ENCODE measurements at regions not wholly inside any gene's neighbourhood (a gene's known extent, or its start where the extent isn't known, plus 50 kb on each side); places are given as distances from the start of the nearest gene placed in this dataset.
A peak's percentile ranks its signal among the peaks of the same experiment; 100 is the strongest.

GRCh38 chr10:52541006-52541473 lies 227.0 kb downstream of the DKK1 start:
- TF ChIP-seq CTCF (IDR thresholded peaks at IDR 0.05; ENCODE audit: borderline replicate concordance, extremely low read depth, insufficient read depth), result no peak
- intact Hi-C loops (cut with DNase I), result no loop called here
- Histone ChIP-seq H3K4me3 (ENCODE audit: low read length in 3 of 3) (no peak overlapping the region), H3K4me1 (ENCODE audit: control insufficient read depth in 2 of 3, insufficient read depth in 2 of 3, low read depth in 1 of 3, low read length in 3 of 3) (no peaks in the 10 kb centered on the region), H3K9ac (ENCODE audit: low read length in 3 of 3) (no peak overlapping the region), H3K27me3 (ENCODE audit: control insufficient read depth, insufficient read depth, low read length) (no peaks in the 10 kb centered on the region), H3K9me3 (ENCODE audit: control insufficient read depth in 2 of 3, insufficient read depth in 1 of 3, low read length in 3 of 3) (no peaks in the 10 kb centered on the region), H3K27ac (ENCODE audit: low read depth in 2 of 2, low read length in 2 of 2) (no peak overlapping the region), H3K36me3 (ENCODE audit: control insufficient read depth in 2 of 3, insufficient read depth in 3 of 3, low read length in 3 of 3) (no peaks in the 10 kb centered on the region)
- DNase-seq (no peak), FAIRE-seq (no peak)

- no peak overlapping the region for H3K27ac ChIP-seq (ENCODE audit: low read depth in 2 of 2, low read length in 2 of 2)
- no peak overlapping the region for H3K9ac ChIP-seq (ENCODE audit: low read length in 3 of 3)
- no peaks in the 10 kb centered on the region for H3K27me3 ChIP-seq (ENCODE audit: control insufficient read depth, insufficient read depth, low read length)
- no peaks in the 10 kb centered on the region for H3K36me3 ChIP-seq (ENCODE audit: control insufficient read depth in 2 of 3, insufficient read depth in 3 of 3, low read length in 3 of 3)
- H3K9me3 ChIP-seq (ENCODE audit: control insufficient read depth in 2 of 3, insufficient read depth in 1 of 3, low read length in 3 of 3), result no peaks in the 10 kb centered on the region
- DNase-seq (no peak), FAIRE-seq (no peak)
- no peaks in the 10 kb centered on the region for H3K4me1 ChIP-seq (ENCODE audit: control insufficient read depth in 2 of 3, insufficient read depth in 2 of 3, low read depth in 1 of 3, low read length in 3 of 3)
- intact Hi-C loops (cut with DNase I), result no loop called here
- H3K4me3 ChIP-seq (ENCODE audit: low read length in 3 of 3), result no peak overlapping the region
- TF ChIP-seq CTCF (IDR thresholded peaks at IDR 0.05; ENCODE audit: borderline replicate concordance, extremely low read depth, insufficient read depth), result no peak
These were observed 228.8 kb downstream of the DKK1 start for GRCh38 chr10:52542906-52543305.

GRCh38 chr10:52551046-52551445 lies 221.5 kb downstream of the MBL2 start:
- H3K36me3 ChIP-seq (ENCODE audit: control insufficient read depth in 2 of 3, insufficient read depth in 3 of 3, low read length in 3 of 3), result no peaks in the 10 kb centered on the region
- H3K27ac ChIP-seq (ENCODE audit: low read depth in 2 of 2, low read length in 2 of 2), result no peak overlapping the region
- no peak overlapping the region for H3K9ac ChIP-seq (ENCODE audit: low read length in 3 of 3)
- FAIRE-seq (no peak), DNase-seq (peak in 1 of 5 donors; percentile 51)
- no peak overlapping the region for H3K4me3 ChIP-seq (ENCODE audit: low read length in 3 of 3)
- H3K27me3 ChIP-seq (ENCODE audit: control insufficient read depth, insufficient read depth, low read length), result no peaks in the 10 kb centered on the region
- H3K9me3 ChIP-seq (ENCODE audit: control insufficient read depth in 2 of 3, insufficient read depth in 1 of 3, low read length in 3 of 3), result no peaks in the 10 kb centered on the region
- no peak for TF ChIP-seq CTCF (IDR thresholded peaks at IDR 0.05; ENCODE audit: borderline replicate concordance, extremely low read depth, insufficient read depth)
- H3K4me1 ChIP-seq (ENCODE audit: control insufficient read depth in 2 of 3, insufficient read depth in 2 of 3, low read depth in 1 of 3, low read length in 3 of 3), result no peaks in the 10 kb centered on the region
- intact Hi-C loops (cut with DNase I), result no loop called here

- H3K36me3 ChIP-seq (ENCODE audit: control insufficient read depth in 2 of 3, insufficient read depth in 3 of 3, low read length in 3 of 3), result no peaks in the 10 kb centered on the region
- no peaks in the 10 kb centered on the region for H3K9me3 ChIP-seq (ENCODE audit: control insufficient read depth in 2 of 3, insufficient read depth in 1 of 3, low read length in 3 of 3)
- FAIRE-seq (no peak), DNase-seq (no peak)
- no peak overlapping the region for H3K4me3 ChIP-seq (ENCODE audit: low read length in 3 of 3)
- intact Hi-C loops (cut with DNase I), result no loop called here
- no peak overlapping the region for H3K27ac ChIP-seq (ENCODE audit: low read depth in 2 of 2, low read length in 2 of 2)
- H3K9ac ChIP-seq (ENCODE audit: low read length in 3 of 3), result no peak overlapping the region
- no peaks in the 10 kb centered on the region for H3K4me1 ChIP-seq (ENCODE audit: control insufficient read depth in 2 of 3, insufficient read depth in 2 of 3, low read depth in 1 of 3, low read length in 3 of 3)
- TF ChIP-seq CTCF (IDR thresholded peaks at IDR 0.05; ENCODE audit: borderline replicate concordance, extremely low read depth, insufficient read depth), result no peak
- no peaks in the 10 kb centered on the region for H3K27me3 ChIP-seq (ENCODE audit: control insufficient read depth, insufficient read depth, low read length)
These were observed 214.5 kb downstream of the MBL2 start for GRCh38 chr10:52558090-52558489.
